ENCODE measurements at regions not wholly inside any gene's neighbourhood (a gene's known extent, or its start where the extent isn't known, plus 50 kb on each side); places are given as distances from the start of the nearest gene placed in this dataset.

GRCh38 chr7:153286763-153287162 lies 527.2 kb downstream of the ACTR3B start:
- TF ChIP-seq, protein P1, sequence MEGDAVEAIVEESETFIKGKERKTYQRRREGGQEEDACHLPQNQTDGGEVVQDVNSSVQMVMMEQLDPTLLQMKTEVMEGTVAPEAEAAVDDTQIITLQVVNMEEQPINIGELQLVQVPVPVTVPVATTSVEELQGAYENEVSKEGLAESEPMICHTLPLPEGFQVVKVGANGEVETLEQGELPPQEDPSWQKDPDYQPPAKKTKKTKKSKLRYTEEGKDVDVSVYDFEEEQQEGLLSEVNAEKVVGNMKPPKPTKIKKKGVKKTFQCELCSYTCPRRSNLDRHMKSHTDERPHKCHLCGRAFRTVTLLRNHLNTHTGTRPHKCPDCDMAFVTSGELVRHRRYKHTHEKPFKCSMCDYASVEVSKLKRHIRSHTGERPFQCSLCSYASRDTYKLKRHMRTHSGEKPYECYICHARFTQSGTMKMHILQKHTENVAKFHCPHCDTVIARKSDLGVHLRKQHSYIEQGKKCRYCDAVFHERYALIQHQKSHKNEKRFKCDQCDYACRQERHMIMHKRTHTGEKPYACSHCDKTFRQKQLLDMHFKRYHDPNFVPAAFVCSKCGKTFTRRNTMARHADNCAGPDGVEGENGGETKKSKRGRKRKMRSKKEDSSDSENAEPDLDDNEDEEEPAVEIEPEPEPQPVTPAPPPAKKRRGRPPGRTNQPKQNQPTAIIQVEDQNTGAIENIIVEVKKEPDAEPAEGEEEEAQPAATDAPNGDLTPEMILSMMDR (IDR thresholded peaks at IDR 0.05): no peak
- TF ChIP-seq ZBTB43 (CRISPR knock-in tag; IDR thresholded peaks at IDR 0.05) (no peak), NR2C2 (CRISPR knock-in tag; IDR thresholded peaks at IDR 0.05) (no peak), FOXK1 (CRISPR knock-in tag; IDR thresholded peaks at IDR 0.05) (no peak), IRF1 (CRISPR knock-in tag; IDR thresholded peaks at IDR 0.05) (no peak), MAX (CRISPR knock-in tag; IDR thresholded peaks at IDR 0.05) (no peak), USF2 (CRISPR knock-in tag; IDR thresholded peaks at IDR 0.05) (no peak), ZNF423 (CRISPR knock-in tag; IDR thresholded peaks at IDR 0.05) (no peak), KAT7 (CRISPR knock-in tag; IDR thresholded peaks at IDR 0.05; ENCODE audit: borderline replicate concordance) (no peak), SP1 (CRISPR knock-in tag; conservative IDR thresholded peaks at IDR 0.05) (no peak), CREM (CRISPR knock-in tag; IDR thresholded peaks at IDR 0.05) (no peak)

All from WTC11 (cell line).